ENCODE measurements at regions not wholly inside any gene's neighbourhood (a gene's known extent, or its start where the extent isn't known, plus 50 kb on each side); places are given as distances from the start of the nearest gene placed in this dataset.
"Not testable (repeated sequence)": the region's sequence is repeated elsewhere in the genome, so short reads cannot be mapped to it uniquely, and the experiment has no call there.

DNA sequence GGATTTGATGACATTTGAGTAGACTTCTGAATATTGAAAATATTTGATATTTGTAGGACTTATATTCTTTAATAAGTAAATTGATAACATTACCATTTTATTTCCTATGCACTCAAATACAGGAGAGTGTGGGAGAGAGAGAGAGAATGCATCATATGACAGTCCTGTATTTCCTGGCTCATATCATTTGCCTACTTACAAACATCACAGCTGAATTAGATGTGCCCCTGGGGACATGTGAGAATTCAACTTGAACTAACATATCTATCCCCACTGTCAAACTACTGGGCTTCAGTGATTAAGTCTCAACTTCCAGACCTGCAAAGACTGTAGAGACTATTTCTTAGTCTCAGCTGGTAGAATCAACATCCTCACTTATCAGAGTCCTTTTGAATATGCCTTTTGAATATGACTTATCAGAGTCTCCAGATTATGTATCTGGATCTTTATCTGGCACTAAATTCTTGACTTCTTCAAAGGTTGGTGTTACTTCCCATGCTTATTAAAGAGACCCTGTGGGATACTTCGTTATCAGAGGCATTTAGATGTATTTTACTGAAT lies 75.5 kb downstream of the PABPC4L start:
- in situ Hi-C loops (cut with MboI; ENCODE audit: low pct_unique_long_range_greater_than_20kb, low sequenced_read_pairs, unreplicated experiment): no loop called here
- TF ChIP-seq, protein P1, sequence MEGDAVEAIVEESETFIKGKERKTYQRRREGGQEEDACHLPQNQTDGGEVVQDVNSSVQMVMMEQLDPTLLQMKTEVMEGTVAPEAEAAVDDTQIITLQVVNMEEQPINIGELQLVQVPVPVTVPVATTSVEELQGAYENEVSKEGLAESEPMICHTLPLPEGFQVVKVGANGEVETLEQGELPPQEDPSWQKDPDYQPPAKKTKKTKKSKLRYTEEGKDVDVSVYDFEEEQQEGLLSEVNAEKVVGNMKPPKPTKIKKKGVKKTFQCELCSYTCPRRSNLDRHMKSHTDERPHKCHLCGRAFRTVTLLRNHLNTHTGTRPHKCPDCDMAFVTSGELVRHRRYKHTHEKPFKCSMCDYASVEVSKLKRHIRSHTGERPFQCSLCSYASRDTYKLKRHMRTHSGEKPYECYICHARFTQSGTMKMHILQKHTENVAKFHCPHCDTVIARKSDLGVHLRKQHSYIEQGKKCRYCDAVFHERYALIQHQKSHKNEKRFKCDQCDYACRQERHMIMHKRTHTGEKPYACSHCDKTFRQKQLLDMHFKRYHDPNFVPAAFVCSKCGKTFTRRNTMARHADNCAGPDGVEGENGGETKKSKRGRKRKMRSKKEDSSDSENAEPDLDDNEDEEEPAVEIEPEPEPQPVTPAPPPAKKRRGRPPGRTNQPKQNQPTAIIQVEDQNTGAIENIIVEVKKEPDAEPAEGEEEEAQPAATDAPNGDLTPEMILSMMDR (IDR thresholded peaks at IDR 0.05; ENCODE audit: extremely low read depth, insufficient read depth, missing control alignments): no peak

GRCh38 chr4:134122903-134123302 lies 78.7 kb downstream of the PABPC4L start:
- TF ChIP-seq, protein P1 (IDR thresholded peaks at IDR 0.05; ENCODE audit: extremely low read depth, insufficient read depth, missing control alignments): no peak
- no peak for DNase-seq (ENCODE audit: low spot score)
- in situ Hi-C loops (cut with MboI; ENCODE audit: low pct_unique_long_range_greater_than_20kb, low sequenced_read_pairs, unreplicated experiment): no loop called here

More for the DNA sequence above, 75.5 kb downstream of the PABPC4L start:
- DNase-seq (ENCODE audit: low spot score): no peak

GRCh38 chr4:134117392-134118183 lies 84.0 kb downstream of the PABPC4L start:
- no peak for DNase-seq (ENCODE audit: low spot score)
- in situ Hi-C loops (cut with MboI; ENCODE audit: low pct_unique_long_range_greater_than_20kb, low sequenced_read_pairs, unreplicated experiment): no loop called here
- TF ChIP-seq, protein P1 (IDR thresholded peaks at IDR 0.05; ENCODE audit: extremely low read depth, insufficient read depth, missing control alignments): no peak

DNA sequence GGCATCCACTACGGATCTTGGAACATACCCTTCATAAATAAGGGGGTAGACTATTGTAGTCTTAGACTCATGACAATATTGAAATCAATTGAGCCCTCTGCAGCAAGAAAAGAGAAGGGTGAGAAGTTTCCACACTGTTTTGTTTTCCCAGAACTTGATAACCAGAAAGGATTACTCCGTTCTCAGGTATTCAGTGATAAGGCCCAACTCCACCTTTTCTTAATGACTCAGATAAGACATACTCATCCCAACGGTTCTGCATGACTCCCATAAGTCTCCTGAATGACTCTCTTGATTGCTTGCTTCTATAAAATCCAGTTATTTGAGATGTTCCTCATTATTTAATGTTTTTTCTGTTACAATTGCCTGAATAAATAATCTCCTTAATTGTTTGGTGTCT lies 111.7 kb downstream of the PABPC4L start:
- no peak for DNase-seq (ENCODE audit: low spot score)
- TF ChIP-seq, protein P1 (IDR thresholded peaks at IDR 0.05; ENCODE audit: extremely low read depth, insufficient read depth, missing control alignments): no peak
- in situ Hi-C loops (cut with MboI; ENCODE audit: low pct_unique_long_range_greater_than_20kb, low sequenced_read_pairs, unreplicated experiment): no loop called here

GRCh38 chr4:134085496-134085895 lies 116.1 kb downstream of the PABPC4L start:
- TF ChIP-seq, protein P1 (IDR thresholded peaks at IDR 0.05; ENCODE audit: extremely low read depth, insufficient read depth, missing control alignments): no peak
- in situ Hi-C loops (cut with MboI; ENCODE audit: low pct_unique_long_range_greater_than_20kb, low sequenced_read_pairs, unreplicated experiment): no loop called here
- no peak for DNase-seq (ENCODE audit: low spot score)

- DNase-seq (ENCODE audit: low spot score); in situ Hi-C loops (cut with MboI; ENCODE audit: low pct_unique_long_range_greater_than_20kb, low sequenced_read_pairs, unreplicated experiment): not testable (repeated sequence)
Measured at GRCh38 chr4:134079085-134079484, 122.5 kb downstream of the PABPC4L start.

DNA sequence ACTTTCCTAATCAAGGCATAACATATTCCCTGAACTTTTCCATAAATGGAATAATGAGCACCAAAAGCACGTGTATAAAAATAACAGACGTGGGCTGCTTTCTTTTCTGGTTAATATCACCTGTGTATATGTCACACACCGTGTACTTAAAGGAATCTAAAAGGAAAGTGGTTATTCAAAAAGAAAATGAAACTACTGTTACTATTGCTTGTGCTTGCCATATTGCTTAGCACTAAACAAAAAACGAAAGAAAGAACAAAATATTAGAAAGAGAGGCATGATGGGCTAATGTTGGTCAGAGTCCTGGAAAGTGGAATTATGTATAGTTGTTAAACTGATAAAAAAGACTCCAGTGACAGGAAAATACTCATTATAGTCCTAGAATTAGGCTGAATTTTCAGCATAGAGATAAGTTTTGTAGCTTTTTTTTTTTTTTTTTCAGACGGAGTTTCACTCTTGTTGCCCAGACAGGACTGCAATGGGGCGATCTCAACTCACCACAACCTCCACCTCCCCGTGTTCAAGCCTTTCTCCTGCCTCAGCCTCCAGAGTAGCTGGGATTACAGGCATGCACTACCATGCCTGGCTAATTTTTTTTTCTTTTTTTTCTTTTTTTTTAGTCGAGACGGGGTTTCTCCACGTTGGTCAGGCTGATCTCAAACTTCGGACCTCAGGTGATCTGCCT lies 123.2 kb downstream of the PABPC4L start:
- TF ChIP-seq, protein P1 (IDR thresholded peaks at IDR 0.05; ENCODE audit: extremely low read depth, insufficient read depth, missing control alignments): no peak
- in situ Hi-C loops (cut with MboI; ENCODE audit: low pct_unique_long_range_greater_than_20kb, low sequenced_read_pairs, unreplicated experiment): no loop called here
- peak; percentile 28 for DNase-seq (ENCODE audit: low spot score)

Measured in GM13977 (cell line).